ENCODE measurements at regions not wholly inside any gene's neighbourhood (a gene's known extent, or its start where the extent isn't known, plus 50 kb on each side); places are given as distances from the start of the nearest gene placed in this dataset.

DNA sequence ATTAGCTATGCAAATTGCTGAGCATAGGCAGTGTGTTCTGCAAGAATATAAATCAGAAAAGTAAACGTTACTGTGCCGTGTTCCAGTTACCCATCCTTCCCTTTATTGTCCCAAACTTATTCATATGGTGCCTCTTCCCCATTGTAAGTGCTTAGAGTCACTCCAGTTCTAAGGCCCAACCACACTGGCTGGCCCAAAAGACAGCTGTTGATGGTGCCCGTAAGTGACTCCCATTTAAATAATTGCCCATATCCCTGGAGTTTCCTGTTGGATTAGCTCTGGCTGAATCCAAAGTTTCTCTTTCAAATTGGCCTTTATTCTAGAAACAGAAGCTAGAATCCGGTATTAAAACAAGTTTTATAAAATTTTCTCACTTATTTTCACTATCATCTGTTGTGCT lies 400.1 kb upstream of the DDHD1 start:
- TF ChIP-seq POLR2A (IDR thresholded peaks at IDR 0.05) (no peak), CTCF (IDR thresholded peaks at IDR 0.05) (no peak)
